SH-SY5Y (cell line): ENCODE measurements at regions not wholly inside any gene's neighbourhood (a gene's known extent, or its start where the extent isn't known, plus 50 kb on each side); places are given as distances from the start of the nearest gene placed in this dataset.

Source experiments
- GATA2 ChIP-seq: IDR thresholded peaks from 2 replicates; pipeline ENCODE4 v1.6.1; 2011; ENCODE audit warnings: mild to moderate bottlenecking, low read depth, low read length
- GATA3 ChIP-seq: IDR thresholded peaks from 2 replicates; pipeline ENCODE4 v1.6.1; 2011; ENCODE audit warnings: low read depth, mild to moderate bottlenecking, low read length, moderate library complexity

GRCh38 chr4:152244659-152245058 lies 291.2 kb downstream of the FBXW7 start:
- TF ChIP-seq GATA2 (no peak), GATA3 (no peak)

GRCh38 chr4:152243896-152244595 lies 291.8 kb downstream of the FBXW7 start:
- TF ChIP-seq GATA2 (no peak), GATA3 (no peak)

GRCh38 chr4:152243206-152243605 lies 292.7 kb downstream of the FBXW7 start:
- no peak for TF ChIP-seq GATA3
- no peak for TF ChIP-seq GATA2

- no peak for TF ChIP-seq GATA2
- TF ChIP-seq GATA3: no peak
These were observed 295.7 kb downstream of the FBXW7 start for GRCh38 chr4:152240232-152240631.

- TF ChIP-seq GATA2 (no peak), GATA3 (no peak)
These were observed 296.7 kb downstream of the FBXW7 start for GRCh38 chr4:152239216-152239615.

- TF ChIP-seq GATA3 (no peak), GATA2 (no peak)
These were observed 299.3 kb downstream of the FBXW7 start for GRCh38 chr4:152236519-152237056.

GRCh38 chr4:152235718-152236117 lies 300.2 kb downstream of the FBXW7 start:
- TF ChIP-seq GATA2: no peak
- no peak for TF ChIP-seq GATA3

- no peak for TF ChIP-seq GATA2
- TF ChIP-seq GATA3: no peak
These were observed 301.3 kb downstream of the FBXW7 start for GRCh38 chr4:152234571-152234970.

GRCh38 chr4:152232271-152232670 lies 303.6 kb downstream of the FBXW7 start:
- TF ChIP-seq GATA3 (no peak), GATA2 (no peak)

GRCh38 chr4:152229782-152230289 lies 306.1 kb downstream of the FBXW7 start:
- no peak for TF ChIP-seq GATA3
- no peak for TF ChIP-seq GATA2

- TF ChIP-seq GATA2 (no peak), GATA3 (no peak)
These were observed 310.2 kb downstream of the FBXW7 start for GRCh38 chr4:152225680-152226079.

GRCh38 chr4:152224721-152225420 lies 311.0 kb downstream of the FBXW7 start:
- TF ChIP-seq GATA2: no peak
- no peak for TF ChIP-seq GATA3

GRCh38 chr4:152224223-152224622 lies 311.7 kb downstream of the FBXW7 start:
- TF ChIP-seq GATA3 (no peak), GATA2 (no peak)

GRCh38 chr4:152223600-152223999 lies 312.3 kb downstream of the FBXW7 start:
- TF ChIP-seq GATA3: no peak
- TF ChIP-seq GATA2: no peak

- TF ChIP-seq GATA2: no peak
- TF ChIP-seq GATA3: no peak
These were observed 313.9 kb downstream of the FBXW7 start for GRCh38 chr4:152221816-152222516.
